K562 (cell line): ENCODE measurements at regions not wholly inside any gene's neighbourhood (a gene's known extent, or its start where the extent isn't known, plus 50 kb on each side); places are given as distances from the start of the nearest gene placed in this dataset.

ENCODE experiments used
- FOXA1 ChIP-seq: fragments of 450-650 bp; IDR thresholded peaks from 2 replicates; pipeline ENCODE4 v1.6.1; 2016; ENCODE audit warnings: mild to moderate bottlenecking, borderline replicate concordance
- FOXJ3 ChIP-seq: sonication (generic); formaldehyde crosslinking; IDR thresholded peaks from 2 replicates; pipeline ENCODE4 v1.4.0; 2020; ENCODE audit warnings: mild to moderate bottlenecking, missing genetic modification reagents
- JUND ChIP-seq, 2 experiments: IDR thresholded peaks; 2 replicates in 1 of 2; 3 replicates in 1 of 2; pipeline ENCODE4 v1.6.1; 2011; ENCODE audit warnings: borderline replicate concordance in 2 of 2, low read depth in 2 of 2, low read length in 2 of 2, improper control_type of control experiment in 1 of 2, missing biosample characterization in 1 of 2, missing genetic modification characterization in 1 of 2, missing genetic modification reagents in 1 of 2
- MXD1 ChIP-seq: fragments of 250-450 bp; sonication (Bioruptor Pico); IDR thresholded peaks from 2 replicates; pipeline ENCODE4 v1.8.0; 2021; ENCODE audit warnings: borderline replicate concordance, mild to moderate bottlenecking, moderate library complexity; ENCODE audit not compliant: poor library complexity, severe bottlenecking
- NCOA2 ChIP-seq, 2 experiments: fragments of 450-650 bp; IDR thresholded peaks; 2 replicates each; pipeline ENCODE4 v1.6.1; 2018; ENCODE audit warnings: mild to moderate bottlenecking in 2 of 2, moderate library complexity in 1 of 2; ENCODE audit not compliant: partially characterized antibody in 2 of 2
- NR2C1 ChIP-seq, 2 experiments: fragments of 450-650 bp; IDR thresholded peaks; 2 replicates each; pipeline ENCODE4 v1.6.1; 2017; ENCODE audit warnings: mild to moderate bottlenecking in 2 of 2, antibody characterized with exemption in 1 of 2, inconsistent platforms in 1 of 2, missing compliant biosample characterization in 1 of 2, missing genetic modification characterization in 1 of 2
- PHF8 ChIP-seq: fragments of 200-600 bp; sonication (generic); IDR thresholded peaks from 2 replicates; pipeline ENCODE4 v1.6.1; 2012; ENCODE audit warnings: mixed run types, mild to moderate bottlenecking, inconsistent platforms, low read length, moderate library complexity, borderline replicate concordance
- SP2 ChIP-seq: IDR thresholded peaks from 2 replicates; pipeline ENCODE4 v1.6.1; 2011; ENCODE audit warnings: mild to moderate bottlenecking, low read depth, low read length, moderate library complexity; ENCODE audit not compliant: poor library complexity, severe bottlenecking; ENCODE audit errors: extremely low read depth
- TAF1 ChIP-seq: IDR thresholded peaks from 2 replicates; pipeline ENCODE4 v1.6.1; 2011; ENCODE audit warnings: mild to moderate bottlenecking, low read length, moderate library complexity; ENCODE audit not compliant: insufficient read depth, control insufficient read depth, severe bottlenecking; ENCODE audit errors: extremely low read depth
- TCF7L2 ChIP-seq: fragments of 150-350 bp; IDR thresholded peaks from 2 replicates; pipeline ENCODE4 v1.6.1; 2016; ENCODE audit warnings: low read depth, mild to moderate bottlenecking, low read length, moderate library complexity
- ZBTB1 ChIP-seq: sonication (generic); formaldehyde crosslinking; IDR thresholded peaks from 2 replicates; pipeline ENCODE4 v1.8.1; 2023; ENCODE audit warnings: missing genetic modification reagents, low read depth, mild to moderate bottlenecking, borderline replicate concordance
- TF ChIP-seq, protein P1 (sequence below), 3 experiments: IDR thresholded peaks in 2 of 3; conservative IDR thresholded peaks in 1 of 3; 2 replicates each; pipeline ENCODE4 v1.5.1; 2011 to 2012; ENCODE audit warnings: low read length in 3 of 3, mild to moderate bottlenecking in 3 of 3, control low read depth in 2 of 3, improper control_type of control experiment in 1 of 3, inconsistent platforms in 1 of 3, low read depth in 1 of 3, mixed read lengths in 1 of 3, moderate library complexity in 1 of 3; ENCODE audit not compliant: insufficient read depth in 2 of 3
- TF ChIP-seq, protein P2 (sequence below): sonication (generic); formaldehyde crosslinking; IDR thresholded peaks from 2 replicates; pipeline ENCODE4 v1.8.1; 2023; ENCODE audit warnings: mild to moderate bottlenecking, missing genetic modification reagents
- TF ChIP-seq, protein P3 (sequence below): fragments of 450-650 bp; IDR thresholded peaks from 2 replicates; pipeline ENCODE4 v1.6.1; 2017; ENCODE audit warnings: antibody characterized with exemption, mild to moderate bottlenecking

DNA sequence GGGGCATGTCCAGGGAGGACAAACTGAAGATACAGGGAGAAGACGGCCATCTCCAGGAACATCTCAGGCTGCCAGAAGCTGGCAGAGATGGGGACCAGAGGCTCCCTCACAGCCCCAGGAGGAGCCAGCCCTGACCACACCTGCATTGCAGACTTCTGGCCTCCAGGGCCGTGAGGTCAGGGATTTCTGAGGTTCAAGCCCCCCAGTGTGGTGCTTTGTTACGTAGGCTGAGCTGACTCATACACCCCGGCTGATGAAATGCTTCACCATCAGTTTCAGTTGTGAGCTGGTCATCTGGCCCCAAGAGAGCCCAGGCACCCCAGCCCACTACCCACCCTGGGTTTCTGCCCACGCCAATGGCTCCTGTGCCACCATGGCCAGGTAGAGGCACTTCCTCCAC, 106.4 kb downstream of the SIK1 start:
- TF ChIP-seq MXD1 (CRISPR knock-in tag) (no peak), TAF1 (no peak), FOXJ3 (CRISPR knock-in tag) (no peak), SP2 (no peak), NCOA2 (IDR thresholded peaks at IDR 0.05; ENCODE audit: partially characterized antibody in 2 of 2) (no peak), FOXA1 (no peak), ZBTB1 (no peak), PHF8 (no peak), JUND (IDR thresholded peaks at IDR 0.05; ENCODE audit: borderline replicate concordance, low read depth, low read length) (no peak), JUND (tag; IDR thresholded peaks at IDR 0.05; ENCODE audit: borderline replicate concordance, low read depth, low read length) (no peak), TCF7L2 (no peak), NR2C1 (IDR thresholded peaks at IDR 0.05) (no peak), NR2C1 (tag; IDR thresholded peaks at IDR 0.05) (no peak)
- TF ChIP-seq, protein P1, sequence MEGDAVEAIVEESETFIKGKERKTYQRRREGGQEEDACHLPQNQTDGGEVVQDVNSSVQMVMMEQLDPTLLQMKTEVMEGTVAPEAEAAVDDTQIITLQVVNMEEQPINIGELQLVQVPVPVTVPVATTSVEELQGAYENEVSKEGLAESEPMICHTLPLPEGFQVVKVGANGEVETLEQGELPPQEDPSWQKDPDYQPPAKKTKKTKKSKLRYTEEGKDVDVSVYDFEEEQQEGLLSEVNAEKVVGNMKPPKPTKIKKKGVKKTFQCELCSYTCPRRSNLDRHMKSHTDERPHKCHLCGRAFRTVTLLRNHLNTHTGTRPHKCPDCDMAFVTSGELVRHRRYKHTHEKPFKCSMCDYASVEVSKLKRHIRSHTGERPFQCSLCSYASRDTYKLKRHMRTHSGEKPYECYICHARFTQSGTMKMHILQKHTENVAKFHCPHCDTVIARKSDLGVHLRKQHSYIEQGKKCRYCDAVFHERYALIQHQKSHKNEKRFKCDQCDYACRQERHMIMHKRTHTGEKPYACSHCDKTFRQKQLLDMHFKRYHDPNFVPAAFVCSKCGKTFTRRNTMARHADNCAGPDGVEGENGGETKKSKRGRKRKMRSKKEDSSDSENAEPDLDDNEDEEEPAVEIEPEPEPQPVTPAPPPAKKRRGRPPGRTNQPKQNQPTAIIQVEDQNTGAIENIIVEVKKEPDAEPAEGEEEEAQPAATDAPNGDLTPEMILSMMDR (IDR thresholded peaks at IDR 0.05 in 2 of 3, conservative IDR thresholded peaks at IDR 0.05 in 1 of 3; ENCODE audit: insufficient read depth in 2 of 3, low read depth in 1 of 3, low read length in 3 of 3) = no peak
- TF ChIP-seq, protein P2, sequence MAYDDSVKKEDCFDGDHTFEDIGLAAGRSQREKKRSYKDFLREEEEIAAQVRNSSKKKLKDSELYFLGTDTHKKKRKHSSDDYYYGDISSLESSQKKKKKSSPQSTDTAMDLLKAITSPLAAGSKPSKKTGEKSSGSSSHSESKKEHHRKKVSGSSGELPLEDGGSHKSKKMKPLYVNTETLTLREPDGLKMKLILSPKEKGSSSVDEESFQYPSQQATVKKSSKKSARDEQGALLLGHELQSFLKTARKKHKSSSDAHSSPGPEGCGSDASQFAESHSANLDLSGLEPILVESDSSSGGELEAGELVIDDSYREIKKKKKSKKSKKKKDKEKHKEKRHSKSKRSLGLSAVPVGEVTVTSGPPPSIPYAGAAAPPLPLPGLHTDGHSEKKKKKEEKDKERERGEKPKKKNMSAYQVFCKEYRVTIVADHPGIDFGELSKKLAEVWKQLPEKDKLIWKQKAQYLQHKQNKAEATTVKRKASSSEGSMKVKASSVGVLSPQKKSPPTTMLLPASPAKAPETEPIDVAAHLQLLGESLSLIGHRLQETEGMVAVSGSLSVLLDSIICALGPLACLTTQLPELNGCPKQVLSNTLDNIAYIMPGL (CRISPR knock-in tag) = no peak
- TF ChIP-seq, protein P3, sequence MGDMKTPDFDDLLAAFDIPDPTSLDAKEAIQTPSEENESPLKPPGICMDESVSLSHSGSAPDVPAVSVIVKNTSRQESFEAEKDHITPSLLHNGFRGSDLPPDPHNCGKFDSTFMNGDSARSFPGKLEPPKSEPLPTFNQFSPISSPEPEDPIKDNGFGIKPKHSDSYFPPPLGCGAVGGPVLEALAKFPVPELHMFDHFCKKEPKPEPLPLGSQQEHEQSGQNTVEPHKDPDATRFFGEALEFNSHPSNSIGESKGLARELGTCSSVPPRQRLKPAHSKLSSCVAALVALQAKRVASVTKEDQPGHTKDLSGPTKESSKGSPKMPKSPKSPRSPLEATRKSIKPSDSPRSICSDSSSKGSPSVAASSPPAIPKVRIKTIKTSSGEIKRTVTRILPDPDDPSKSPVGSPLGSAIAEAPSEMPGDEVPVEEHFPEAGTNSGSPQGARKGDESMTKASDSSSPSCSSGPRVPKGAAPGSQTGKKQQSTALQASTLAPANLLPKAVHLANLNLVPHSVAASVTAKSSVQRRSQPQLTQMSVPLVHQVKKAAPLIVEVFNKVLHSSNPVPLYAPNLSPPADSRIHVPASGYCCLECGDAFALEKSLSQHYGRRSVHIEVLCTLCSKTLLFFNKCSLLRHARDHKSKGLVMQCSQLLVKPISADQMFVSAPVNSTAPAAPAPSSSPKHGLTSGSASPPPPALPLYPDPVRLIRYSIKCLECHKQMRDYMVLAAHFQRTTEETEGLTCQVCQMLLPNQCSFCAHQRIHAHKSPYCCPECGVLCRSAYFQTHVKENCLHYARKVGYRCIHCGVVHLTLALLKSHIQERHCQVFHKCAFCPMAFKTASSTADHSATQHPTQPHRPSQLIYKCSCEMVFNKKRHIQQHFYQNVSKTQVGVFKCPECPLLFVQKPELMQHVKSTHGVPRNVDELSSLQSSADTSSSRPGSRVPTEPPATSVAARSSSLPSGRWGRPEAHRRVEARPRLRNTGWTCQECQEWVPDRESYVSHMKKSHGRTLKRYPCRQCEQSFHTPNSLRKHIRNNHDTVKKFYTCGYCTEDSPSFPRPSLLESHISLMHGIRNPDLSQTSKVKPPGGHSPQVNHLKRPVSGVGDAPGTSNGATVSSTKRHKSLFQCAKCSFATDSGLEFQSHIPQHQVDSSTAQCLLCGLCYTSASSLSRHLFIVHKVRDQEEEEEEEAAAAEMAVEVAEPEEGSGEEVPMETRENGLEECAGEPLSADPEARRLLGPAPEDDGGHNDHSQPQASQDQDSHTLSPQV = no peak
